Inferior parietal cortex (tissue), 1 donor: ENCODE measurements at regions not wholly inside any gene's neighbourhood (a gene's known extent, or its start where the extent isn't known, plus 50 kb on each side); places are given as distances from the start of the nearest gene placed in this dataset.

Source experiments
- DNase-seq: peaks from one replicate; pipeline ENCODE4 v3.0.0-alpha.2; 2016; ENCODE audit errors: extremely low spot score

DNA sequence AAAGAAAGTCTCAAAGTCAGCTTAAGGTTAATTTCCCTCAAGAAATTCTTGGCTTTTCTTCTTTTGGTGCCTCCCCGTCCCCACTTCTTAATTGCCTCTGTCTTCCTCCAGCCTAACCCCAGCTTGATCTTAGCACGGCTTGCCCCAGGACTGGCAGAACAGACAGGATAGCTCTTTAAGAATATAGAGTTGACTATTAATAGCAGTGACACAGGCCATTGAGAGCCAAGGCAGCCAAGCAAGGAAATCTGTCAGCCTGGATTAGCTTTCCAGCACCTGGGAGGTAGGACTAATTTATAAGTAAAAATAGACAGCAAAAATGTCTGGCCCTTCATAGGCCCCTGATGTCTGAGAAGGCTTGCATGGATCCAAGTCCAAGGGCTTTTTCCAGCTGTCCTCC lies 384.6 kb upstream of the SLC30A5 start:
- no peak for DNase-seq

GRCh38 chr5:68710514-68710913 lies 383.3 kb upstream of the SLC30A5 start:
- DNase-seq, result no peak

- DNase-seq, result no peak
Observed at GRCh38 chr5:68711293-68712200, 382.3 kb upstream of the SLC30A5 start.

- DNase-seq, result no peak
Observed at GRCh38 chr5:68714810-68715209, 379.0 kb upstream of the SLC30A5 start.

- DNase-seq, result no peak
Observed at GRCh38 chr5:68720884-68721610, 372.8 kb upstream of the SLC30A5 start.

- no peak for DNase-seq
Observed at GRCh38 chr5:68722357-68722756, 371.5 kb upstream of the SLC30A5 start.

- no peak for DNase-seq
Observed at GRCh38 chr5:68725905-68726683, 367.7 kb upstream of the SLC30A5 start.

DNA sequence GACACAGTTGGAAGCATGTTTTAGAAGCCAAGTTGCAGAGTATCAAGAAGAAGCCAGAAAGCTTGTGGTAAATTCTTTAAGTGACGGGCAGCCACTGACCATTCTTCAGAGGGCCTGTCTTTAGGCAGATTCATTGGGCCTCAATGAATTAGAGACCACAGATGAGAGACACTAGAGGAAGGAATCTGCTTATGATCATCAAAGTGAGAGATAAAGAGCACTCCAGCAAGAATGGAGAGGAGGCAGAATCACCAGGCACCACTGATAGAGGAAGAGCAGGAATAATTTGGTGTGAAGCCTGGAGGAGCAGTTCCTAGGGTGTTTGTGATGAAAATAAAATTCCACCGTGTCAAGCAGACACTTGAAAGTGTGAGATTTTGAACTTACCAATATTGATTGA lies 365.9 kb upstream of the SLC30A5 start:
- DNase-seq, result no peak

DNA sequence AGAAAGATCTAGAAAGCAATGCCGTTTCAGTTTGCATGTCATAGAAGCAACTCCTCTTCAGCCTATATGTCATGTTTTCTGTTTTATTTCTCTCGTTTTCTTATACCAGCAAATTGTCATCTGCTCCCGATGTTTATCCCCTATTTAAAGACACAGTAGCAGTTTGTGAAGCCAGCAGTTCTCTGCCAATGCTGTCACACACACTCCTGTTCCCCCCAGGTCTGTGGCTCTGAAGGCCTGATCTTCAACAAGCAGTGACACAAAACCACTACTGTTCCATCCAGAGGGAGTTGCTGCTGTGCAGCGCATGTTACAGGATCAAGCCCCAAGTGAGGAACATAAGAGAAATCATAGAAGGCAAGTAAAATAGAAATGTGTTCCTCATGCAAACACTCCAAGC lies 364.1 kb upstream of the SLC30A5 start:
- no peak for DNase-seq

DNA sequence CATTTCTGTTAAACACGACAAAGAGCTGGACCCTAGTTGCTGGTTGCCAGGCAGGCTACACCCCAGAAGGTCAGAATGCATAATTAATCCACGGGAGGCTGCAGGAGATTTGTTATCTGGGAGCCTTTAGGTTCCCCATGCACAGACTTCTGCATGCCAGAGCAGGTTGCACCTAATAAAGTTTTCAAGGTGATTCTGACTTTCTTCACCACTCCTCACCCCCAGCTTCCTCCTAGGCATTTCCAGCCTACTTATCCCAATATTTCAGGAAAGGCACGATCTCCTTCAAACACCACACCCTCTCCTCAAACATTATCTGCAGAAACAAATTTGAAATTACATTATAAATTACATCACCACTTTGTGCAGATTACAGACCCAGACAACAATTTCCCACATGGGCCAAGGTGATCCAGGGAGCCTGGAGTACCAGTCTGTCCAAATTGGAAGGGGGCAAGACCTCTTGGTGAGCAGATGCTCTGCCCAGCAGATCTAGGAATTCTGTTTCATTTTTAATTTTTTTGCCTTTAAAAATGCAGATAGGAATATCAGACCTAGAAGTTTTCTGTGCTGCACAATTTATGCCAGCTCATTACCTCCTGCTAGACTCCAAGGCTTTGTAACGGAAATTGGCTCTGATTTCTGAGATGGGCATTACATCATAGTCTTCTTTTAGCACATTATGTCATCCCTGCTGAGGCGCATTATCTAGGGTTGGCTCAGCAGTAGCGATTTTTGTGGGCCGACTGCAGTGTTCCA lies 363.4 kb upstream of the SLC30A5 start:
- DNase-seq, result peak; percentile 95

DNA sequence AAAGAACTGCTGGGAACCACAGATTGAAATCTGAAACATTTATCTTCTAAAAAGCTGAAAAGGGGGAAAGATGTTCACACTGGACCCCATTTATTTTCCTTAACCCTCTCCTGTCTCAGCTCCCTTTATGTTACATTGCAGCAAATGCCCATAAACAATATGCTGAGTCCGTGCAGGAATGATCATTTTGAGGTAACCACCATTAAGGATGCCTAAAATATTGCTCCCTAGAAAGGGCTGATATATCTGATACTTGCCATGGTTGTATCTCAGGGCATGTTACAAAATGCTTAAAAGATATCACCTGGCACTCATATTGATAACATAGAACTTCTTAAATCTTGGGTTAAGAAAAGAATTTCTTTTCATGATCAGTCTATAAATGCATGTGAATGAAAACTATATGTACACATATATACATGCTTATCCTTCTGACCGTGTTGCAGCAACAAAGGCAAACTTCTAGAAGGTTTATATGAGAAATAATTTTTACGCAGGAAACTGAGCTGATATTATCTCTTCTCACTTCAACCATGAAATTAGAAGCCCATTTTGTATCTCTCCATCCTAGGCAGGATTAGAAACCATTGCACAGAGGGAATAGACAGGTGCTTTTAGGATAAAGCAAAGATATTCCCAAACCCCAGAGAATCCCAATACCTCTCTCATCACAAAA lies 362.7 kb upstream of the SLC30A5 start:
- no peak for DNase-seq

DNA sequence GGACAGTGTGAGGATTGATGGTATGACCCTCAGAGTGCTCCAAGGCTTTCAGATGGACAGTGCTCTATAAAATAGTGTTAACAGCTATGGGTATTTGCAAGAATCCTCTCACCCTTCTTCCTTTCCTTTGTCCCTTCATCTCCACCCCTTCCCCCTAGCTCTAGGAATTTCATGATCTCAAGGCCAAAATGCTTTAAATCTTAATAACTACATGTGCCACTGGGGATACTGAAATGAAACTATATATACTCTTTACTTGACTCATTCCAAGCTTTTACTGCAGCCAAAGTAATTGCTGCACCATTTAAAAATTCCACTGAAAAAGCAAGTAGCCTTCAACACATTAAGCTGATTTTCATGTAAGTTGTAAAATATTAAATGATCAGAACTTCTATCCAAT lies 361.6 kb upstream of the SLC30A5 start:
- no peak for DNase-seq

DNA sequence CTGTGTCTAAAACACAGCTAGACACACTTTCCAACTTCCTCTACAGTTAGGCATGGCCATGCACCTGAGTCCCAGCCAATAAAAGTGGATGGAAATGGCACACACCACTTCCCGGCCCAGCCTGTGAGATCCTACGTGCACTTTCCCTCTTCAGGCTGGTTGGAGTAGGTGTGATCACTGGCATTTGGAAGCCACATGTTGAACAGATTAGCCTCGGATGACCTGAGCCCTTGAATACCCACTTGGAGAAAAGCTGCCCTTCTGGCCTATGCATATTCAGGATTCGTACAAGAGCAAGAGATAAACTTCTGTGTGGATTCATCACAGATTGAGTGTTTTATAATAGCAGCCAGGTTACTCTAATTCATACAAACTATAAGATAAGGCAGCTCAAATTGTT lies 359.0 kb upstream of the SLC30A5 start:
- no peak for DNase-seq

DNA sequence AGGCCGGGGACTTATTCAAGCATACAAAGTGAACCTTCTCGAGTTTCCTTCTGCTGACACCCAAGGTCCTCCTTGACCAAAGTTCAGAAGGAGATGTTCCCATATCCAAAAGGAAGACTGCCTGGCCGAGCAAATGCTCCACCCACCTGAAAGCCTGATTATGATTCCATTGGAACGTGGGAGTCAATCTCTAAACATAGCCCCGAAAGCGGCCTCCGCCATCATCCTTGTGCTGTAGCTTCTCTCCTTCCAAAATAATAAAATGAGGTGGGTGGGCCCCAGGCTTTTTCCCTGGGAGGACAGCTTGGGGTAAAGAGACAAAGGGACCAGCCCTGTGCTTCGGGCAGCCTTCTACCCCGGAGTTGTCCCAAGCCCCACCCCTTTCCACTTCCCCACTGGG lies 355.6 kb upstream of the SLC30A5 start:
- no peak for DNase-seq

DNA sequence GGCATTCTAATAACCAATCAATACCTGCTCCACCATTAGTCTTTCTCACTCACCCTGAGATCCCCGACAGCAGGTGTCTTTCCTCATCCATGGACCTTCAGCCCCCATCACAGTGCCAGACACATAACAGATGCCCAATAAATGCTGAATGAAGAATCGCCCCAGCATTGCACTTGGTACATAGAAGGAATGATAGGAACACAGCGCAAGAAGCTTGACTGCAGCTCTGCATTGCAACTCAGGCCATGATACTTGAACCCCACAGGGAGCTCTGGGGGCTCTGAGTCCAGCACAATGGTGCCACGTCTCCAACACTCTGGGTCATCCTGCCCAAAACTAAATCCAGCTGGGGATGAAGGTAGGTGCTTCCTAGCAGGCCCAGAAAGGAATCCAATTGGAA lies 355.0 kb upstream of the SLC30A5 start:
- DNase-seq, result no peak

DNA sequence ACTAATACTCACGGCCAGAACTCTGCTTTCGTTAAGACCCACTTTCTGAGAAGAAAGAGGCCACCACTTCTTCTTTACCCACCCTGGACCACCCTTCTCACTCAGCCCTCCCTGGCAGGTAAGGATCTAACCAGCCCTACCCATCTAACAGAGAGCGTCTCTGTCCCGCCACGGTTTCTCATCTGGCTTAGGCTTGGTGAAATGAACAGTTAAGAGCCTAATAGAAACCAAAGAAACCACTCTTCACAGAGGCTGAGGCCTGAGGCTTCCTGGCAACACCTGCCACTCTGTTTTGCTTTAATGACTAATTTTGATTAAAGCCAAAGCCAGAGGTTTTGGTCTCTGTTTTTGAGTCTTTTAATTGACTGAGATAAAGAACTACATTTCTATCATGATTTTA lies 354.1 kb upstream of the SLC30A5 start:
- DNase-seq, result no peak

GRCh38 chr5:68740226-68740910 lies 353.4 kb upstream of the SLC30A5 start:
- no peak for DNase-seq

DNA sequence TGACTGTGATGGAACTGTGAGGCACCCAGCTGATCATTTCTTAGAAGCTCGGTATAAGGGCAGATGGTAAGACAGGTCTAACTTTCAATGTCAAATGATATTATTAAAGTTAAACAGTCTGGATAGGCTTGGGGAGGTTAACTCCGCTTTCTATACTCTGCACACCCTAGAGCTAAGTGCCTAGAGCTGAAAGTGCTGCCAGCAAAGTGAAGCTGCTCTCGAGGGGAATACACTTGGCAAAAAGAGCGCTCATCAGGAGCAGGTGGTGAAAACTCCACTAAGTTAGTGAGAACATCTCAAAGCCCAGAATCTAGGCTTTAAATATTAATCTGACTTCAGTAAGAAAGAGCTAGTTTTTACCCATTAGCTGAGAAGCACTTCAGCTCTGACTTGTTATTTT lies 349.6 kb upstream of the SLC30A5 start:
- DNase-seq, result no peak

DNA sequence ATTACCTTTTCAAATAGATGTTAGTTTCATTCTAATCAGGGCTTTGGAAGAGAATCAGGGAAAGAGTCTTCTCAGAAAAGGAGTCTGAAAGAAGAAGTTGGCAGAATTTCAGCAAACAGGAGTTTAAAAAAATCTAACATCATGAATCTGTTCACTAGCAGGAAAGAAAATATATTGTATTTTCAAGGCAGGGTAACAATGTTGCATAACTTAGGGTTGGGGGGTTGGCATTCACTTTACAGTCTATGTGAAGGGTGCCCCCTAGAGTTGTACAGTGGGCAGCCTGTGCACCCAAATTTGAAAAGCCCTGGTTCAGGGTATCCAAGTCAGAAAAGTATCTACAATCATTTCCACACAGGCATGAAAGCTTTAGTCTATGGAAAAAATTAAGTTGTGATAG lies 348.4 kb upstream of the SLC30A5 start:
- DNase-seq, result peak; percentile 78

GRCh38 chr5:68746220-68746619 lies 347.6 kb upstream of the SLC30A5 start:
- DNase-seq, result no peak
